Peyer's patch (tissue), 4 donors: ENCODE measurements at regions not wholly inside any gene's neighbourhood (a gene's known extent, or its start where the extent isn't known, plus 50 kb on each side); places are given as distances from the start of the nearest gene placed in this dataset.

Source experiments
- CTCF ChIP-seq, 6 experiments: fragments of 450-650 bp in 4 of 6; fragments of 200-600 bp in 2 of 6; sonication (generic) in 1 of 6; IDR thresholded peaks; one replicate each; pipeline ENCODE4 v1.5.1; 2017 to 2019; ENCODE audit warnings: antibody characterized with exemption in 6 of 6, mild to moderate bottlenecking in 3 of 6, moderate library complexity in 1 of 6
- POLR2A ChIP-seq, 2 donors: fragments of 450-650 bp; IDR thresholded peaks; one replicate each; pipeline ENCODE4 v1.5.1; 2017; ENCODE audit warnings: antibody characterized with exemption in 2 of 2, mild to moderate bottlenecking in 2 of 2, moderate library complexity in 2 of 2

GRCh38 chr17:54153423-54153822, 330.7 kb downstream of the KIF2B start:
- TF ChIP-seq CTCF (IDR thresholded peaks at IDR 0.05): no peak
- no peak for TF ChIP-seq POLR2A (IDR thresholded peaks at IDR 0.05)
